ENCODE measurements at regions not wholly inside any gene's neighbourhood (a gene's known extent, or its start where the extent isn't known, plus 50 kb on each side); places are given as distances from the start of the nearest gene placed in this dataset.

DNA sequence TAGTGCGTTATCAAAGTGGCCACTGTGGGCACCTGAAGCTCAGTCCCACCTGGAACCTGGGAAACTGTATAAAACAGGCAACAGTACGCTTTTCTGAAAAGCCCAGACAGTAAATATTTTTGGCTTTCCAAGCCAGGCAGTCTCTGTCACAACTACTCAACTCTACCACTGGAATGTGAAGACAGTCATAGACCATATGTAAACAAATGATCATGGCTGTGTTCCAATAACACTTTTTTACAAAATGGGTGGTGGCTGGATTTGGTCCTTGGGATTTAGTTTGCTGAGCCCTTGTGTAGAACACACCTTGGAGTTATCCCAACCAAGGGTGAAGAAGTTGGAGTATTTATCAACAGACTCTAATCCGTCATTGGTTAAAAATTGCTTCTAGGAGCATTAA lies 259.9 kb downstream of the SKIDA1 start:
- Mint-ChIP-seq H3K27ac (no peak overlapping the region), H3K27me3 (ENCODE audit: low read depth) (no peaks in the 10 kb centered on the region), H3K36me3 (ENCODE audit: low read depth) (no peaks in the 10 kb centered on the region), H3K4me3 (no peak overlapping the region), H3K9me3 (no peaks in the 10 kb centered on the region), H3K4me1 (ENCODE audit: low read depth) (no peaks in the 10 kb centered on the region)

DNA sequence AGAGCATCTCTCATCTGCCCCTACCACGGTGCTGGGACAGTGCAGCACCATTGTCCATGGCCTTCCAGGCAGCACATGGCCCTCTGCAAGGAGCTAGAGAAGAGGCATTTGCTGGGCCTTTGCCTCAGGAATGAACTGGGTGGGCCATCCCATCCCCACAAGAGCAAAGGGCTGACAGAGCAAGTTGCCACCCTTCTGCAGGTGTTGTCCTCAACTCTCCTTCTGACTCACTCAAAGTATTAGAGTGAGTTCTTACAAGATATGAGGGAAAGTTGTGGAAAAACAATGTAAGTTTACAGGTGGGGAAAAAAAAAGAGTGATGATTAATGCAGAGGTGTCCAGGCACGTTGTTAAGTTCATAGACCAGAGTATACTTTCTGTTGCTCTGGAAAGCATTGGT lies 261.2 kb downstream of the SKIDA1 start:
- no peak overlapping the region for H3K4me3 Mint-ChIP-seq
- no peak overlapping the region for H3K27ac Mint-ChIP-seq
- no peaks in the 10 kb centered on the region for H3K36me3 Mint-ChIP-seq (ENCODE audit: low read depth)
- no peaks in the 10 kb centered on the region for H3K4me1 Mint-ChIP-seq (ENCODE audit: low read depth)
- H3K27me3 Mint-ChIP-seq (ENCODE audit: low read depth) = no peaks in the 10 kb centered on the region
- H3K9me3 Mint-ChIP-seq = no peaks in the 10 kb centered on the region

DNA sequence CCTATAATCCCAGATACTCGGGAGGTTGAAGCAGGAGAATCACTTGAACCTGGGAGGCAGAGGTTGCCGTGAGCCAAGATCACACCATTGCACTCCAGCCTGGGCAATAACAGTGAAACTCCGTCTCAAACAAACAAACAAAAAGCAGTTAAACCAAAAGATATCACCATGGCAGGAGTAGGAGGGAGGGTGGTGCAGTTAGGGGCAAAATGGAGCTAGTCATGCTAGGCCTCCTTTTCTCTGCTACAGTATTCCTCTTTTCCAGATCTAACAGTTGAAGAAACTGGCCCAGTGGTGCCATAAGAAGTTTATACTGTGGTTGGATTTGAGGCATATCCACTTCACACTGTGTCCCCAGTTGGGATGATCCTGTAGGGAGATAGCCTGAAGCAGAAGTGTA lies 261.6 kb downstream of the SKIDA1 start:
- H3K4me1 Mint-ChIP-seq (ENCODE audit: low read depth) = no peaks in the 10 kb centered on the region
- no peak overlapping the region for H3K4me3 Mint-ChIP-seq
- H3K27me3 Mint-ChIP-seq (ENCODE audit: low read depth) = no peaks in the 10 kb centered on the region
- no peaks in the 10 kb centered on the region for H3K36me3 Mint-ChIP-seq (ENCODE audit: low read depth)
- no peaks in the 10 kb centered on the region for H3K9me3 Mint-ChIP-seq
- H3K27ac Mint-ChIP-seq = no peak overlapping the region

DNA sequence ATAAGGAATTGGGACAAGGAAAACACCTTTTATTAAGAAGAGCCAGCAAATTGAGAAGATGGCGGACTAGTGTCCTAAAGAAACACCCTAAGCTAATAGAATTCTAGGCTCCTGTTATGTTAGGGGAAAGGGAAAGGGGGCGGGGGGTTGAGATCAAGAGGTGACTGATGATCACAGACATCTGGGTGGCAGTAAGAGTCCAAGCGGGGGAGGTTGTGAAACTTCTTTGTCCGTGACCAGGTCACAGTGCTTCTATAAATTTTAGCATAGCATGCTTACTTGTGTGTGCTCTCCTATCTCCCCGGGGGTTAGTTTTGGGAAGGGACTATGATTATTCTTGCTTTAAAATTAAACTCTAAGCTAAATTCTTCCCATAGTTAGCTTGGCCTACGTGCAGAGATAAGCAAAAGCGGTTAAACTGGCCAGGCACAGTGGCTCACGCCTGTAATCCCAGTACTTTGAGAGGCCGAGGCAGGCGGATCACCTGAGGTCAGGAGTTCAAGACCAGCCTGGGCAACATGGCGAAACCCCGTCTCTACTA lies 262.1 kb downstream of the SKIDA1 start:
- H3K4me3 Mint-ChIP-seq = no peak overlapping the region
- H3K9me3 Mint-ChIP-seq = no peaks in the 10 kb centered on the region
- H3K27ac Mint-ChIP-seq = no peak overlapping the region
- no peaks in the 10 kb centered on the region for H3K4me1 Mint-ChIP-seq (ENCODE audit: low read depth)
- no peaks in the 10 kb centered on the region for H3K36me3 Mint-ChIP-seq (ENCODE audit: low read depth)
- H3K27me3 Mint-ChIP-seq (ENCODE audit: low read depth) = no peaks in the 10 kb centered on the region

DNA sequence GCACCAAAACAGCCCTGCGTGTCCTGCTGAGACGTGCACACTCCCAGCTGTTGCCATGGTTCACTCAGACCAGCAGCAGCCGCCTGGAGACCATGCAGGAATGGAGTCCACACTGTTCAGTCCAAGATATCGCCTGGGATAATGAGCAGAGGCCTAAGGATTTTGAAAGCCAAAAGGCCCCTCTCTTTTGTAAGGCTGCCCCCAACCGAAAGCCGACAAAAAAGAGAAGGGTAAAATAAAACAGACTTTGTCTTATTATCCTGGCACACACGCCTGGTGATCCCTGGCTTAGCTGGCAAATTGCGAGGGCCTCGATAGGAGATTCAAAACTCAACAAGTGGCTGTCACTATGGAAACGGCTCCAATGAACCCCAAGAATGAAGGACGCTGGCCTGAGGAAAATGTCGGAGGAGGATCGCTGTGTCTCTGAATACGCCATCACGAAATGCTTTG lies 263.6 kb downstream of the SKIDA1 start:
- no peaks in the 10 kb centered on the region for H3K4me1 Mint-ChIP-seq (ENCODE audit: low read depth)
- H3K36me3 Mint-ChIP-seq (ENCODE audit: low read depth) = no peaks in the 10 kb centered on the region
- no peak overlapping the region for H3K27ac Mint-ChIP-seq
- H3K27me3 Mint-ChIP-seq (ENCODE audit: low read depth) = no peaks in the 10 kb centered on the region
- H3K9me3 Mint-ChIP-seq = no peaks in the 10 kb centered on the region
- H3K4me3 Mint-ChIP-seq = no peak overlapping the region

DNA sequence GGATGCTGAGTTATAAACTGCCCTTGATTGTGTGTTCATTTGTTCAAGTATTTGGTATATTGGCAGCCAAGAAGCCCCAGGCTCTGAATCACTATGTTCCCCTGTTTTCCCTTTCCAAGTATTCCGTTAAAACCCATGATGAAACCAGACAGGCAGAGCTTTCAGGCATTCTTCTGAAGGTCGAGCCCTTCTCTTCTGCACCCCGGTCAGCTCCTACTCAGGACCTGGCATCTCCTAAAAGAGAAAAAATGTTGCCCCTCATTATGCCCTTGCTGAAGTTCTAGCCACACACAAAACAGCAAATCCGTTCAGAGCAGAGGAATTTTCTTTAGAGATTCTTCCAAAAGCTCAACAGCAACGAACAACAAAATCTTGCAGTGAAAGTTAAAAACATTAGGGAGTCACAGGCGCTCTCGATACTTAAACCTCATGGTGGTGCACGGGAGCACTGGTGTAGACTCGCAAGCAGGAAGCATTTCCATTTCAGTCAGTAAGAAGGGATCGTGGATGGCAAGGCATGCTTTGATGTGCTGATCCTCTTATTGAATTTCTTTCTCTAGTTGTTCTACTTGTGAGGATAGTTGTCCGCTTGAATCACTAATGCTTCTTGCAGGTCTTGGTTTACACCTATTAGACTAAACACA lies 264.9 kb downstream of the SKIDA1 start:
- Mint-ChIP-seq H3K27ac (no peak overlapping the region), H3K27me3 (ENCODE audit: low read depth) (no peaks in the 10 kb centered on the region), H3K4me3 (no peak overlapping the region), H3K36me3 (ENCODE audit: low read depth) (no peaks in the 10 kb centered on the region), H3K9me3 (no peaks in the 10 kb centered on the region), H3K4me1 (ENCODE audit: low read depth) (no peaks in the 10 kb centered on the region)

DNA sequence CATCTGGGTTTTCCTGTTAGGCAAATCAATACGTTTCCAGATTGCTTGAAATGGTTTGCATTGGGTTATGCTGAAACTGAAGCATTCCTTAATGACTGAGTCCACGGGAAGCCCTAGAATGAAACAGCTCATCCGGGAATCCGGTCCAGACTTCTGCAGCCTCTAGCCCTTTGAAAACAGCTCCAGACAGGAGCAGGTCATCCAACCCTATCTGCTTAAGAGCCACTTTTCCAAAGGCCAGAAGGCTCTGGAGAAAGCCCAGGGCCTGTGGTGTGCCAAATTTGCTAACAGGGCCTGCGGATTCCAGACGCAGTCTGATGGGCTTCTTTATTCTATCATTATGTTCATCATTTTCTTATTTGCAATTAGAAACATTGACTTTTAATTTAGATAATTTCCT lies 265.4 kb downstream of the SKIDA1 start:
- H3K27ac Mint-ChIP-seq = no peak overlapping the region
- no peaks in the 10 kb centered on the region for H3K36me3 Mint-ChIP-seq (ENCODE audit: low read depth)
- H3K27me3 Mint-ChIP-seq (ENCODE audit: low read depth) = no peaks in the 10 kb centered on the region
- H3K9me3 Mint-ChIP-seq = no peaks in the 10 kb centered on the region
- no peaks in the 10 kb centered on the region for H3K4me1 Mint-ChIP-seq (ENCODE audit: low read depth)
- H3K4me3 Mint-ChIP-seq = no peak overlapping the region

DNA sequence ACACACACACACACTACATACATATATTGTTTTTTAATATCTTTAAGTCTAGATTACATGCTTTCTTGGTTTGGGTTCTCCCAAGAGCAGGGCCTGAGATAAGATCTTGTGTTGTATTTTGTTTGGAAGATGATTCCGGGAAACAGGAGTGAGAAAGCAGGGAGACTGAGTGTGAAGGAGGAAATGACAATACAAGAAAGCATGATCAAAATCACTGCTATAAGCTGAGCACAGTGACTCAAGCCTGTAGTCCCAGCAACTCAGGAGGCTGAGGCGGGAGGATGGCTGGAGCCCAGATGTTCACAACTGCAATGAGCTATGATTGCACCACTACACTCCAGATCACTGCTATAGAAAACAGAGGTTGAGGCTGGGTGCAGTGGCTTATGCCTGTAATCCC lies 267.6 kb downstream of the SKIDA1 start:
- H3K4me1 Mint-ChIP-seq (ENCODE audit: low read depth) = no peaks in the 10 kb centered on the region
- H3K36me3 Mint-ChIP-seq (ENCODE audit: low read depth) = no peaks in the 10 kb centered on the region
- H3K27me3 Mint-ChIP-seq (ENCODE audit: low read depth) = no peaks in the 10 kb centered on the region

DNA sequence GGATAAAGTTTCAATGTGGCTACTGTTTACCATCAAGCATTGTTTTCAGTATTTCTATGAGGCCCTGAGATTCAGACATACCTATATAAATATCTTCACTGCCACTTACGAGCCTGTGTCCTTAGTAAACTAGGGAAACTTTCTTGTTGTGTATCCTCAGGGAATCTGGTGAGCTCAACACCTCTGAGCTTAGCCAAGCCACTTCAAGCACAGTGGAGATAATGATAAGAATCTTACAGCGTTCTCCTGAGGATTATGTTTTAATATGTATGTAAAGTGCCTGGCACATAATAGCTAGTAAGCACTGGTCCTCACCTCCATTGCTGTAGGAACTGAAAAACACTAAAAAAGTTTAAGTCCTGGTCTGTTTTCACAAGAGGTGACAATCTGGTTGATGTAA lies 268.3 kb downstream of the SKIDA1 start:
- no peaks in the 10 kb centered on the region for H3K27me3 Mint-ChIP-seq (ENCODE audit: low read depth)
- no peak overlapping the region for H3K27ac Mint-ChIP-seq
- H3K4me1 Mint-ChIP-seq (ENCODE audit: low read depth) = no peaks in the 10 kb centered on the region
- H3K9me3 Mint-ChIP-seq = no peaks in the 10 kb centered on the region
- H3K36me3 Mint-ChIP-seq (ENCODE audit: low read depth) = no peaks in the 10 kb centered on the region
- H3K4me3 Mint-ChIP-seq = no peak overlapping the region

More for the DNA sequence above, 267.6 kb downstream of the SKIDA1 start:
- H3K9me3 Mint-ChIP-seq = no peaks in the 10 kb centered on the region
- no peak overlapping the region for H3K27ac Mint-ChIP-seq
- no peak overlapping the region for H3K4me3 Mint-ChIP-seq

DNA sequence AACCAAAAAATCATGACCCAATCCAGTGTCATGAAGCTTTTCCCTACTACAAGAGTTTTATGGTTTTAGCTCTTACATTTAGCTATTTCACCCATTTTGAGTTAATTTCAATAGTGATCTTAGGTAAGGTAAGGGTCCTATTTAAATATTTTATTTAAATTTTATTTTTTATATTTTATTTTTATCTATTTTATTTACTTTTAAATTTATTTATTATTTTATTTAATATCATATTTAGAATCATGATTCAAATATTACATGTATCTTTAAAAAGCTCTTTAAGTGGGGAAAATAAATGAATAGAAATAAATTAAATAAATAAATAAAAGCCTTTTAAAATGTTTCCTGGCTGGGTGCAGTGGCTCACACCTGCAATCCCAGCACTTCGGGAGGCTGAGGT lies 276.0 kb downstream of the SKIDA1 start:
- no peaks in the 10 kb centered on the region for H3K4me1 Mint-ChIP-seq (ENCODE audit: low read depth)
- H3K27me3 Mint-ChIP-seq (ENCODE audit: low read depth) = no peaks in the 10 kb centered on the region
- H3K4me3 Mint-ChIP-seq = no peak overlapping the region
- no peaks in the 10 kb centered on the region for H3K9me3 Mint-ChIP-seq
- no peak overlapping the region for H3K27ac Mint-ChIP-seq
- H3K36me3 Mint-ChIP-seq (ENCODE audit: low read depth) = no peaks in the 10 kb centered on the region

DNA sequence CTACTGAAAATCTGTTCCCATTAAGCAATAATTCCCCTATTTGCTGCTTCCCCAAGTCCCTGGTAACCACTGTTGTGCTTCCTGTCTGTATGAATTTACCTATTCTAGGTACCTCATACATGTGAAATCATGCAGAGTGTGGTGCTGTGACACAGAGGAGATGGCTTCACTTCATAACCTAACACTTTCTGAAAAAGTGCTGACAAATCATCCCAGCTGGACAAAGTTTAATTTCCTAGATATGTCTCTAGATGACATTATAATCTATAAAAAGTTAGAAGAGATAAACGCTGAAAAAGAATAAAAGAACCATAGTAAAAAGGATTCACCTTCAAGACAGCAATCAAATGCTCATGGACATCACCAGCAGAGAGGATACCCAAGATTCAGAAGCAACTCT lies 277.9 kb downstream of the SKIDA1 start:
- H3K27me3 Mint-ChIP-seq (ENCODE audit: low read depth) = no peaks in the 10 kb centered on the region
- no peak overlapping the region for H3K4me3 Mint-ChIP-seq
- no peaks in the 10 kb centered on the region for H3K36me3 Mint-ChIP-seq (ENCODE audit: low read depth)
- H3K9me3 Mint-ChIP-seq = no peaks in the 10 kb centered on the region
- no peak overlapping the region for H3K27ac Mint-ChIP-seq
- no peaks in the 10 kb centered on the region for H3K4me1 Mint-ChIP-seq (ENCODE audit: low read depth)

DNA sequence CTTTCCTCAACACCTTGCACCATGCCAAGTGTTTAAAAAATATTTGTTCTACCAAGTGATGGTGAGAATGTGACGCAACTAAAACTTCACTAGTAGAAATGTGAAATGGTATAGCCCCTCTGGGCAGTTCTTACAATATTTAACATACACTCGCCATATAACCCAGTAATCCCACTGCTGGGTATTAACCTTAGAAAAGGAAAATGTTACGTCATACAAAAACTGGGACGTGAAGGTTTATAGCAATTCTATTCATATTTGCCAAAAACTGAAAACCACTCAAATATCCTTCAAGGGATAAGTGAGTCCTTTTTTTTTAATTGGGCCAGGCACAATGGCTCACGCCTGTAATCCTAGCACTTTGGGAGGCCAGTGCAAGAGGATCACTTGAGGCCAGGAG lies 279.3 kb downstream of the SKIDA1 start:
- H3K27ac Mint-ChIP-seq = no peak overlapping the region
- H3K4me1 Mint-ChIP-seq (ENCODE audit: low read depth) = no peaks in the 10 kb centered on the region
- no peak overlapping the region for H3K4me3 Mint-ChIP-seq
- H3K9me3 Mint-ChIP-seq = no peaks in the 10 kb centered on the region
- H3K27me3 Mint-ChIP-seq (ENCODE audit: low read depth) = no peaks in the 10 kb centered on the region
- no peaks in the 10 kb centered on the region for H3K36me3 Mint-ChIP-seq (ENCODE audit: low read depth)

DNA sequence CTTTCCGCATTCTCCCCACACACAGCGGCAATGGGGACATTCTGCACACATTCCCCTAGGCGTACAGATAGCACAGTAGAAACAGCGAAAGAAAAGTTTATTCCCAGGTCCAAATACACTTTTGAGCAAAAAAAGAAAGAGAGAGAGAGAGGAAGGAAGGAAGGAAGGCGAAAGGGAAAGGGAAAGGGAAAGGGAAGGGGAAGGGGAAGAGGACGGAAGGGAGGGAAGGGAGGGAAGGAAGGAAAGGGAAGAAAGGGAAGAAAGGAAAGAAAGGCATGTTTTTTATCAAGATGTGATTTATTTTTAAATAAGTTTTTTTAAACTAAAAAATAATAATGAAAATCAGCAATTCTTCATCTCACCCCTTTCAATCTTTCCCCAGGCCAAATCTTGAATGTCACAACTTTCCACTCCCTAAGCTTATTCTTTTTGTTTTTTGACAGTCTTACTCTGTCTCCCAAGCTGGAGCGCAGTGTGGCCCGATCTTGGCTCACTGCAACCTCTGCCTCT lies 281.7 kb downstream of the SKIDA1 start:
- Mint-ChIP-seq H3K4me1 (ENCODE audit: low read depth) (no peaks in the 10 kb centered on the region), H3K4me3 (no peak overlapping the region), H3K9me3 (no peaks in the 10 kb centered on the region), H3K36me3 (ENCODE audit: low read depth) (no peaks in the 10 kb centered on the region), H3K27me3 (ENCODE audit: low read depth) (no peaks in the 10 kb centered on the region), H3K27ac (no peak overlapping the region)

DNA sequence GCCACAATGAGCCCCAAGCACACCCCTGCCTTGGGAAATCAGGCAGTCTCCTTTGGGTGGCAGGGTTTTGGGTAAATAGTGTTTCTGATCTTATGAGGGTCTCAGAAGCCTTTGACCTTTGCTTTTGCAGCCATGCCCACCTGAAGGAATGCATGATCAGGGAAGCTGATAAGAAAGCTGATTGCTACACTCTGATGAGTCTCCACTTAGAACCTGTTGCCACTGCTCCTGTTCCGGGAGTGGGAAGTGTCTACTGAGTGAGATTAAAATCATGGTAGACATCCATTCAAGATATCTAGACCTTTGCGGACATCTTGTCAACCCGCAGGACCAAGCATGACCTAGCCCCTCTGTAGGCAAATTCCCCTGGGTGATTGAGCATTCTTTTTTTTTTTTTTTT lies 282.6 kb downstream of the SKIDA1 start:
- no peaks in the 10 kb centered on the region for H3K36me3 Mint-ChIP-seq (ENCODE audit: low read depth)

DNA sequence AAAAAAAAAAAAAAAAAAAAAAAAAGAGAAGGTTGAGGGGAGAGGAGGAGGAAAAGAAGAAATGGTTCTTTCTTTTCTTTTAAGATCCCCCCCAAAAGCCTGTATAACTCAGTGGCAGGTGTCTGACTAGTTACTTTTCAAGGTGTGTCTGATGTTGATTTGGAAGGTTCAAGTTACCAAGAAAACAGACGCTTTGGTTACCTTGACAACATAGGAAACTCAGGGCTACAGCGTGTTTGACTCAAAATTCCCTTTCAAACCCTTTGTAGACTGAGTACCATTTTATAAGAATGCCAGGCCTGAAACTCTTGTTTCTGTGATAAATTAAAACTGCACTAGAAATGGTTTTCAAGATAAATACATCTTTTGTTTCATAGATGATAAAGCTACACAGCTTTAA lies 286.8 kb downstream of the SKIDA1 start:
- no peaks in the 10 kb centered on the region for H3K36me3 Mint-ChIP-seq (ENCODE audit: low read depth)
- H3K27me3 Mint-ChIP-seq (ENCODE audit: low read depth) = no peaks in the 10 kb centered on the region
- H3K4me3 Mint-ChIP-seq = no peak overlapping the region
- no peak overlapping the region for H3K27ac Mint-ChIP-seq
- H3K9me3 Mint-ChIP-seq = no peaks in the 10 kb centered on the region
- H3K4me1 Mint-ChIP-seq (ENCODE audit: low read depth) = no peaks in the 10 kb centered on the region

More for the DNA sequence above, 282.6 kb downstream of the SKIDA1 start:
- Mint-ChIP-seq H3K4me3 (no peak overlapping the region), H3K4me1 (ENCODE audit: low read depth) (no peaks in the 10 kb centered on the region), H3K9me3 (no peaks in the 10 kb centered on the region), H3K27me3 (ENCODE audit: low read depth) (no peaks in the 10 kb centered on the region), H3K27ac (no peak overlapping the region)

All from T-helper 1 cell treated with Interleukin-12 subunit alpha and Interleukin-12 subunit beta and Interleukin-4 antibody, amounts not matched to agents 30 μg/mL and 1 μg/mL, for 36 hours (primary cell).